ENCODE measurements at regions not wholly inside any gene's neighbourhood (a gene's known extent, or its start where the extent isn't known, plus 50 kb on each side); places are given as distances from the start of the nearest gene placed in this dataset.

GRCh38 chr3:118772036-118772435 is 262.6 kb downstream of the IGSF11 start:
- DNase-seq (ENCODE audit: low spot score) = no peak
- no peak for TF ChIP-seq CTCF (IDR thresholded peaks at IDR 0.05)

GRCh38 chr3:118772547-118773011 is 262.1 kb downstream of the IGSF11 start:
- no peak for TF ChIP-seq CTCF (IDR thresholded peaks at IDR 0.05)
- no peak for DNase-seq (ENCODE audit: low spot score)
- Histone ChIP-seq H3K4me3 (no peak overlapping the region), H3K27ac (no peak overlapping the region)

More at GRCh38 chr3:118772036-118772435, 262.6 kb downstream of the IGSF11 start:
- H3K4me3 ChIP-seq = no peak overlapping the region
- no peak overlapping the region for H3K27ac ChIP-seq

GRCh38 chr3:118775021-118775420 is 259.6 kb downstream of the IGSF11 start:
- H3K4me3 ChIP-seq = no peak overlapping the region
- TF ChIP-seq CTCF (IDR thresholded peaks at IDR 0.05) = no peak
- no peak for DNase-seq (ENCODE audit: low spot score)
- no peak overlapping the region for H3K27ac ChIP-seq

GRCh38 chr3:118778201-118778600 is 256.4 kb downstream of the IGSF11 start:
- DNase-seq (ENCODE audit: low spot score) = no peak
- no peak for TF ChIP-seq CTCF (IDR thresholded peaks at IDR 0.05)
- no peak overlapping the region for H3K4me3 ChIP-seq
- H3K27ac ChIP-seq = no peak overlapping the region

- no peak overlapping the region for H3K27ac ChIP-seq
- TF ChIP-seq CTCF (IDR thresholded peaks at IDR 0.05) = no peak
- no peak overlapping the region for H3K4me3 ChIP-seq
- DNase-seq (ENCODE audit: low spot score) = no peak
Measured at GRCh38 chr3:118781232-118781631, 253.4 kb downstream of the IGSF11 start.

GRCh38 chr3:118781839-118782238 is 252.8 kb downstream of the IGSF11 start:
- H3K4me3 ChIP-seq = no peak overlapping the region
- H3K27ac ChIP-seq = no peak overlapping the region
- no peak for DNase-seq (ENCODE audit: low spot score)
- TF ChIP-seq CTCF (IDR thresholded peaks at IDR 0.05) = no peak

- DNase-seq (ENCODE audit: low spot score) = no peak
- TF ChIP-seq CTCF (IDR thresholded peaks at IDR 0.05) = no peak
- H3K27ac ChIP-seq = no peak overlapping the region
- H3K4me3 ChIP-seq = no peak overlapping the region
Measured at GRCh38 chr3:118782755-118783202, 251.9 kb downstream of the IGSF11 start.

Measured in coronary artery (tissue), 2 donors.